Activated T-cell treated with anti-CD3 and anti-CD28 coated beads, Interleukin-2, amount 50 U/mL, for 72 hours (primary cell): ENCODE measurements at regions not wholly inside any gene's neighbourhood (a gene's known extent, or its start where the extent isn't known, plus 50 kb on each side); places are given as distances from the start of the nearest gene placed in this dataset.

Source experiments
- ATAC-seq, 2 donors: fragments of 150-1000 bp; cut with Tn5 transposase; replicated peaks in 1 of 2; 2 replicates each; pipeline ENCODE4 v1.10.0; 2021; ENCODE audit warnings: moderate library complexity in 2 of 2, mild to moderate bottlenecking in 1 of 2
- DNase-seq, 2 donors: peaks; one replicate each; pipeline ENCODE4 v3.0.0; 2021 to 2022; ENCODE audit warnings: mixed read lengths in 1 of 2
- H3K27ac Mint-ChIP-seq: one replicate; pipeline ENCODE4 v1.8.0; 2022; ENCODE audit warnings: mild to moderate bottlenecking, moderate library complexity, mixed read lengths
- H3K27me3 Mint-ChIP-seq: one replicate; pipeline ENCODE4 v1.8.0; 2022; ENCODE audit warnings: low read depth, mixed read lengths
- H3K36me3 Mint-ChIP-seq, 2 donors: one replicate each; pipeline ENCODE4 v1.8.0; 2022; ENCODE audit warnings: mixed read lengths in 2 of 2, mild to moderate bottlenecking in 1 of 2; ENCODE audit not compliant: insufficient read depth in 2 of 2
- H3K4me1 Mint-ChIP-seq: one replicate; pipeline ENCODE4 v1.8.0; 2022; ENCODE audit warnings: low read depth, mixed read lengths
- H3K4me3 Mint-ChIP-seq, 2 donors: one replicate each; pipeline ENCODE4 v1.8.0; 2022; ENCODE audit warnings: mild to moderate bottlenecking in 2 of 2, mixed read lengths in 2 of 2, moderate library complexity in 2 of 2
- H3K9me3 Mint-ChIP-seq, 2 donors: one replicate each; pipeline ENCODE4 v1.8.0; 2022; ENCODE audit warnings: mixed read lengths in 2 of 2

- Mint-ChIP-seq H3K4me1 (no peaks in the 10 kb centered on the region), H3K27ac (no peak overlapping the region), H3K36me3 (no peaks in the 10 kb centered on the region), H3K4me3 (no peak overlapping the region), H3K27me3 (peaks cover 33% of the 10 kb centered on the region), H3K9me3 (no peaks in the 10 kb centered on the region)
- ATAC-seq (no peak), DNase-seq (no peak)
Measured at GRCh38 chr15:88747111-88747510, 56.1 kb upstream of the ACAN start.

- DNase-seq (no peak), ATAC-seq (no peak)
- no peaks in the 10 kb centered on the region for H3K4me1 Mint-ChIP-seq
- no peak overlapping the region for H3K4me3 Mint-ChIP-seq
- H3K27ac Mint-ChIP-seq: no peak overlapping the region
- H3K27me3 Mint-ChIP-seq: peaks cover 31% of the 10 kb centered on the region
- H3K36me3 Mint-ChIP-seq: no peaks in the 10 kb centered on the region
- H3K9me3 Mint-ChIP-seq: no peaks in the 10 kb centered on the region
Measured at GRCh38 chr15:88747631-88748030, 55.6 kb upstream of the ACAN start.

GRCh38 chr15:88748081-88748480 is 55.2 kb upstream of the ACAN start:
- ATAC-seq: no peak
- Mint-ChIP-seq H3K27me3 (peaks cover 33% of the 10 kb centered on the region), H3K27ac (no peak overlapping the region), H3K36me3 (no peaks in the 10 kb centered on the region), H3K9me3 (no peaks in the 10 kb centered on the region), H3K4me1 (no peaks in the 10 kb centered on the region), H3K4me3 (no peak overlapping the region)
- no peak for DNase-seq

GRCh38 chr15:88748651-88749050 is 54.6 kb upstream of the ACAN start:
- Mint-ChIP-seq H3K4me1 (no peaks in the 10 kb centered on the region), H3K27me3 (peaks cover 35% of the 10 kb centered on the region)

GRCh38 chr15:88749699-88750098 is 53.5 kb upstream of the ACAN start:
- H3K36me3 Mint-ChIP-seq: no peaks in the 10 kb centered on the region
- H3K4me3 Mint-ChIP-seq: no peak overlapping the region
- H3K4me1 Mint-ChIP-seq: no peaks in the 10 kb centered on the region
- ATAC-seq (no peak), DNase-seq (no peak)
- H3K27ac Mint-ChIP-seq: no peak overlapping the region
- H3K27me3 Mint-ChIP-seq: peaks cover 25% of the 10 kb centered on the region
- H3K9me3 Mint-ChIP-seq: no peaks in the 10 kb centered on the region

More at GRCh38 chr15:88748651-88749050, 54.6 kb upstream of the ACAN start:
- Mint-ChIP-seq H3K36me3 (no peaks in the 10 kb centered on the region), H3K9me3 (no peaks in the 10 kb centered on the region), H3K4me3 (no peak overlapping the region), H3K27ac (no peak overlapping the region)
- ATAC-seq: no peak
- DNase-seq: no peak

GRCh38 chr15:88752501-88752900 is 50.7 kb upstream of the ACAN start:
- H3K4me3 Mint-ChIP-seq: no peak overlapping the region
- ATAC-seq: no peak
- H3K27ac Mint-ChIP-seq: no peak overlapping the region
- no peak for DNase-seq
- H3K36me3 Mint-ChIP-seq: no peaks in the 10 kb centered on the region
- H3K27me3 Mint-ChIP-seq: peaks cover 21% of the 10 kb centered on the region
- no peaks in the 10 kb centered on the region for H3K9me3 Mint-ChIP-seq
- no peaks in the 10 kb centered on the region for H3K4me1 Mint-ChIP-seq

- peaks cover 21% of the 10 kb centered on the region for H3K27me3 Mint-ChIP-seq
Measured at GRCh38 chr15:88752951-88753350, 50.3 kb upstream of the ACAN start.

More at GRCh38 chr15:88752951-88753350, 50.3 kb upstream of the ACAN start:
- no peaks in the 10 kb centered on the region for H3K36me3 Mint-ChIP-seq
- H3K27ac Mint-ChIP-seq: no peak overlapping the region
- ATAC-seq (no peak), DNase-seq (no peak)
- no peaks in the 10 kb centered on the region for H3K4me1 Mint-ChIP-seq
- no peaks in the 10 kb centered on the region for H3K9me3 Mint-ChIP-seq
- H3K4me3 Mint-ChIP-seq: no peak overlapping the region
